Activated CD4-positive, alpha-beta T cell treated with anti-CD3 and anti-CD28 coated beads for 36 hours (primary cell): ENCODE measurements at regions not wholly inside any gene's neighbourhood (a gene's known extent, or its start where the extent isn't known, plus 50 kb on each side); places are given as distances from the start of the nearest gene placed in this dataset.

ENCODE experiments used
- ATAC-seq: fragments of 200-7000 bp; cut with Tn5 transposase; one replicate; pipeline ENCODE4 v1.10.0; 2021; ENCODE audit warnings: mild to moderate bottlenecking, moderate library complexity
- CTCF ChIA-PET: fragments of 350-600 bp; sonication (Branson Sonifier 250); formaldehyde crosslinking; loops from one replicate; lab custom pipeline; 2021; ENCODE audit warnings: antibody characterized with exemption; lab: Charles Lee
- POLR2A ChIA-PET: fragments of 350-600 bp; sonication (Branson Sonifier 250); formaldehyde crosslinking; loops from one replicate; lab custom pipeline; 2021; ENCODE audit warnings: antibody characterized with exemption, inconsistent platforms; lab: Charles Lee
- DNase-seq: peaks from one replicate; pipeline ENCODE4 v3.0.0-alpha.2; 2020
- H3K27ac Mint-ChIP-seq: one replicate; pipeline ENCODE4 v1.8.0; 2021; ENCODE audit warnings: mixed read lengths
- H3K27me3 Mint-ChIP-seq: one replicate; pipeline ENCODE4 v1.8.0; 2021; ENCODE audit warnings: mixed read lengths
- H3K36me3 Mint-ChIP-seq: one replicate; pipeline ENCODE4 v1.8.0; 2021; ENCODE audit warnings: low read depth, mixed read lengths
- H3K4me1 Mint-ChIP-seq: one replicate; pipeline ENCODE4 v1.8.0; 2021; ENCODE audit warnings: mixed read lengths
- H3K4me3 Mint-ChIP-seq: one replicate; pipeline ENCODE4 v1.8.0; 2021; ENCODE audit warnings: mild to moderate bottlenecking, moderate library complexity, mixed read lengths
- H3K9me3 Mint-ChIP-seq: one replicate; pipeline ENCODE4 v1.8.0; 2021; ENCODE audit warnings: low read depth, mixed read lengths
- intact Hi-C, 2 experiments: fragments of 100-400 bp; cut with DNase I in 1 of 2; cut with micrococcal nuclease in 1 of 2; formaldehyde crosslinking; loops; one replicate each; pipeline versions ENCODE4 v1.14.2 to v1.15.1; 2022 to 2024; cut with DNase I, micrococcal nuclease

- Mint-ChIP-seq H3K4me3 (peak overlapping the region; percentile 50), H3K36me3 (peaks cover 12% of the 10 kb centered on the region), H3K27ac (peak overlapping the region; percentile 100), H3K27me3 (no peaks in the 10 kb centered on the region), H3K4me1 (peaks cover 93% of the 10 kb centered on the region), H3K9me3 (peaks cover 2% of the 10 kb centered on the region)
- CTCF ChIA-PET = interaction anchor here (0.7 to 2.3 kb wide), 5 partner anchors 11 to 780 kb away, joined by 3 to 5 read pairs (median 3); no protein-coding TSS in a partner anchor
- DNase-seq (no peak), ATAC-seq (peak; percentile 1)
- POLR2A ChIA-PET = no interaction called here
- intact Hi-C loops = loop anchor here in 1 of 2 experiments (2.0 kb wide), 1 partner anchor 31 kb away; no protein-coding TSS in a partner anchor
Observed at GRCh38 chr1:24992124-24992760, 62.2 kb upstream of the RUNX3 start.

- ChIA-PET CTCF (interaction anchor here (0.7 to 2.3 kb wide), 4 partner anchors 12 to 781 kb away, joined by 3 to 5 read pairs (median 3); no protein-coding TSS in a partner anchor), POLR2A (no interaction called here)
- H3K4me3 Mint-ChIP-seq = peak overlapping the region; percentile 50
- peaks cover 89% of the 10 kb centered on the region for H3K4me1 Mint-ChIP-seq
- DNase-seq (peak; percentile 77), ATAC-seq (peak; percentile 73)
- H3K9me3 Mint-ChIP-seq = peaks cover 2% of the 10 kb centered on the region
- H3K27ac Mint-ChIP-seq = peak overlapping the region; percentile 100
- no peaks in the 10 kb centered on the region for H3K27me3 Mint-ChIP-seq
- intact Hi-C loops = loop anchor here (1.0 to 2.0 kb wide), 5 partner anchors 25 to 39 kb away; no protein-coding TSS in a partner anchor
- H3K36me3 Mint-ChIP-seq = peaks cover 6% of the 10 kb centered on the region
Observed at GRCh38 chr1:24991697-24992096, 61.6 kb upstream of the RUNX3 start.

- Mint-ChIP-seq H3K9me3 (peaks cover 2% of the 10 kb centered on the region), H3K36me3 (peaks cover 5% of the 10 kb centered on the region), H3K4me3 (peak overlapping the region; percentile 50), H3K27ac (peak overlapping the region; percentile 100), H3K4me1 (peaks cover 86% of the 10 kb centered on the region), H3K27me3 (no peaks in the 10 kb centered on the region)
- DNase-seq (peak; percentile 48), ATAC-seq (peak; percentile 34)
- intact Hi-C loops = loop anchor here (1.0 to 2.0 kb wide), 4 partner anchors 25 to 40 kb away; no protein-coding TSS in a partner anchor
- ChIA-PET CTCF (interaction anchor here (1.0 to 2.3 kb wide), 5 partner anchors 9 to 47 kb away, joined by 3 to 7 read pairs (median 4); no protein-coding TSS in a partner anchor), POLR2A (interaction anchor here (0.9 kb wide), 1 partner anchor 18 kb away, joined by 4 read pairs; no protein-coding TSS in a partner anchor)
Observed at GRCh38 chr1:24990779-24991641, 60.9 kb upstream of the RUNX3 start.

GRCh38 chr1:24990136-24990535 lies 60.1 kb upstream of the RUNX3 start:
- peaks cover 5% of the 10 kb centered on the region for H3K36me3 Mint-ChIP-seq
- CTCF ChIA-PET = interaction anchor here (0.7 to 1.3 kb wide), 4 partner anchors 8 to 60 kb away, joined by 3 to 7 read pairs (median 4); partner anchors contain the start of gene RUNX3
- DNase-seq (no peak), ATAC-seq (no peak)
- H3K9me3 Mint-ChIP-seq = peaks cover 2% of the 10 kb centered on the region
- peaks cover 88% of the 10 kb centered on the region for H3K4me1 Mint-ChIP-seq
- no peak overlapping the region for H3K4me3 Mint-ChIP-seq
- POLR2A ChIA-PET = interaction anchor here (0.9 kb wide), 1 partner anchor 17 kb away, joined by 4 read pairs; no protein-coding TSS in a partner anchor
- intact Hi-C loops = loop anchor here in 1 of 2 experiments (2.0 kb wide), 1 partner anchor 41 kb away; no protein-coding TSS in a partner anchor
- no peaks in the 10 kb centered on the region for H3K27me3 Mint-ChIP-seq
- peak overlapping the region; percentile 84 for H3K27ac Mint-ChIP-seq

GRCh38 chr1:24989082-24989481 lies 59.0 kb upstream of the RUNX3 start:
- peak overlapping the region; percentile 71 for H3K27ac Mint-ChIP-seq
- H3K4me1 Mint-ChIP-seq = peaks cover 89% of the 10 kb centered on the region
- CTCF ChIA-PET = interaction anchor here (0.9 kb wide), 1 partner anchor 10 kb away, joined by 3 read pairs; no protein-coding TSS in a partner anchor

GRCh38 chr1:24988558-24988912 lies 58.5 kb upstream of the RUNX3 start:
- Mint-ChIP-seq H3K27ac (peak overlapping the region; percentile 71), H3K4me3 (no peak overlapping the region), H3K4me1 (peaks cover 89% of the 10 kb centered on the region), H3K9me3 (peaks cover 2% of the 10 kb centered on the region), H3K36me3 (peaks cover 5% of the 10 kb centered on the region), H3K27me3 (no peaks in the 10 kb centered on the region)
- CTCF ChIA-PET = interaction anchor here (0.9 to 1.9 kb wide), 4 partner anchors 9 to 67 kb away, joined by 3 to 5 read pairs (median 3); no protein-coding TSS in a partner anchor
- ATAC-seq = no peak
- DNase-seq = no peak
- intact Hi-C loops = no loop called here
- POLR2A ChIA-PET = interaction anchor here (0.7 to 1.1 kb wide), 2 partner anchors 22 to 23 kb away, joined by 3 to 7 read pairs; no protein-coding TSS in a partner anchor

More at GRCh38 chr1:24989082-24989481, 59.0 kb upstream of the RUNX3 start:
- Mint-ChIP-seq H3K36me3 (peaks cover 5% of the 10 kb centered on the region), H3K4me3 (no peak overlapping the region), H3K9me3 (peaks cover 2% of the 10 kb centered on the region), H3K27me3 (no peaks in the 10 kb centered on the region)
- DNase-seq = no peak
- intact Hi-C loops = no loop called here
- POLR2A ChIA-PET = no interaction called here
- ATAC-seq = no peak

- Mint-ChIP-seq H3K4me1 (peaks cover 89% of the 10 kb centered on the region), H3K36me3 (peaks cover 5% of the 10 kb centered on the region), H3K27ac (peak overlapping the region; percentile 75), H3K27me3 (no peaks in the 10 kb centered on the region), H3K4me3 (no peak overlapping the region), H3K9me3 (peaks cover 2% of the 10 kb centered on the region)
- intact Hi-C loops = no loop called here
- CTCF ChIA-PET = interaction anchor here (0.8 to 1.9 kb wide), 5 partner anchors 8 to 66 kb away, joined by 3 to 5 read pairs (median 3); no protein-coding TSS in a partner anchor
- DNase-seq (peak; percentile 72), ATAC-seq (peak; percentile 73)
- POLR2A ChIA-PET = interaction anchor here (0.7 to 1.1 kb wide), 2 partner anchors 21 to 23 kb away, joined by 3 to 7 read pairs; no protein-coding TSS in a partner anchor
Observed at GRCh38 chr1:24987875-24988557, 57.9 kb upstream of the RUNX3 start.

- ATAC-seq = no peak
- Mint-ChIP-seq H3K36me3 (peaks cover 5% of the 10 kb centered on the region), H3K9me3 (peaks cover 2% of the 10 kb centered on the region), H3K27ac (no peak overlapping the region), H3K27me3 (no peaks in the 10 kb centered on the region), H3K4me3 (no peak overlapping the region), H3K4me1 (peaks cover 89% of the 10 kb centered on the region)
- POLR2A ChIA-PET = interaction anchor here (1.1 kb wide), 1 partner anchor 22 kb away, joined by 7 read pairs; no protein-coding TSS in a partner anchor
- DNase-seq = no peak
- intact Hi-C loops = no loop called here
- CTCF ChIA-PET = interaction anchor here (0.8 to 3.1 kb wide), 4 partner anchors 14 to 66 kb away, joined by 3 to 10 read pairs (median 4); no protein-coding TSS in a partner anchor
Observed at GRCh38 chr1:24987424-24987823, 57.3 kb upstream of the RUNX3 start.

- POLR2A ChIA-PET = interaction anchor here (0.5 to 0.7 kb wide), 2 partner anchors 22 to 132 kb away, joined by 3 read pairs; no protein-coding TSS in a partner anchor
- peaks cover 5% of the 10 kb centered on the region for H3K36me3 Mint-ChIP-seq
- CTCF ChIA-PET = interaction anchor here (0.6 to 3.1 kb wide), 6 partner anchors 8 to 115 kb away, joined by 3 to 10 read pairs (median 4); no protein-coding TSS in a partner anchor
- DNase-seq (no peak), ATAC-seq (no peak)
- intact Hi-C loops = no loop called here
- peaks cover 89% of the 10 kb centered on the region for H3K4me1 Mint-ChIP-seq
- no peak overlapping the region for H3K27ac Mint-ChIP-seq
- peaks cover 2% of the 10 kb centered on the region for H3K9me3 Mint-ChIP-seq
- no peak overlapping the region for H3K4me3 Mint-ChIP-seq
- no peaks in the 10 kb centered on the region for H3K27me3 Mint-ChIP-seq
Observed at GRCh38 chr1:24986372-24986965, 56.4 kb upstream of the RUNX3 start.

- peak overlapping the region; percentile 8 for H3K27ac Mint-ChIP-seq
- ChIA-PET CTCF (interaction anchor here (0.9 to 3.1 kb wide), 6 partner anchors 8 to 52 kb away, joined by 3 to 10 read pairs (median 3); no protein-coding TSS in a partner anchor), POLR2A (no interaction called here)
- H3K9me3 Mint-ChIP-seq = peaks cover 2% of the 10 kb centered on the region
- H3K4me3 Mint-ChIP-seq = no peak overlapping the region
- intact Hi-C loops = loop anchor here in 1 of 2 experiments (1.0 kb wide), 1 partner anchor 29 kb away; no protein-coding TSS in a partner anchor
- DNase-seq (no peak), ATAC-seq (no peak)
- peaks cover 89% of the 10 kb centered on the region for H3K4me1 Mint-ChIP-seq
- no peaks in the 10 kb centered on the region for H3K27me3 Mint-ChIP-seq
- peaks cover 5% of the 10 kb centered on the region for H3K36me3 Mint-ChIP-seq
Observed at GRCh38 chr1:24985737-24986136, 55.7 kb upstream of the RUNX3 start.
